B cell (primary cell): ENCODE measurements at regions not wholly inside any gene's neighbourhood (a gene's known extent, or its start where the extent isn't known, plus 50 kb on each side); places are given as distances from the start of the nearest gene placed in this dataset.

Experiments used
- EZH2 ChIP-seq: IDR thresholded peaks from 2 replicates; pipeline ENCODE4 v1.6.1; 2012; ENCODE audit warnings: borderline replicate concordance, low read depth, mild to moderate bottlenecking, moderate library complexity, low read length; ENCODE audit not compliant: insufficient read depth, poor library complexity, severe bottlenecking
- TF ChIP-seq, protein P1 (sequence below): fragments of 200-600 bp; IDR thresholded peaks from one replicate; pipeline ENCODE4 v1.8.0; 2022; ENCODE audit warnings: antibody characterized with exemption, mild to moderate bottlenecking

DNA sequence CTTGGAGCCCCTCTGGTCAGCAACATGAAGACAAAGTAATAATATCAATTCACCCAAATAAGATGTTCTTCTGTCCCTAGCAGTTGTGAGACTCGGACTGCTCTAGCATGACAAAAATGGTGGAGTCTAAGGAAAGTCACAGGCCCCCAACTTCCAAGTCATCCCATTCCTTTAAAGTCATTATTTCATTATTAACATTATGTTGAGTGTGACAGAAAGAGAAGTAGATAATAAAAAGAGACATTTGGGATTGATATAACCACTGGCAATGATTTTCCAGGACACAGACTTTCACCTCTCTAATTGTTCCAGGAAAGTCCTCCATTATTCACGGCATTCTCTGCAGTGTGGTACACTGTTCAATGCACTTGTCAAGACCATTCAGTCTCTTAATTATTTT lies 1533.0 kb upstream of the TENM4 start:
- no peak for TF ChIP-seq EZH2
- TF ChIP-seq, protein P1, sequence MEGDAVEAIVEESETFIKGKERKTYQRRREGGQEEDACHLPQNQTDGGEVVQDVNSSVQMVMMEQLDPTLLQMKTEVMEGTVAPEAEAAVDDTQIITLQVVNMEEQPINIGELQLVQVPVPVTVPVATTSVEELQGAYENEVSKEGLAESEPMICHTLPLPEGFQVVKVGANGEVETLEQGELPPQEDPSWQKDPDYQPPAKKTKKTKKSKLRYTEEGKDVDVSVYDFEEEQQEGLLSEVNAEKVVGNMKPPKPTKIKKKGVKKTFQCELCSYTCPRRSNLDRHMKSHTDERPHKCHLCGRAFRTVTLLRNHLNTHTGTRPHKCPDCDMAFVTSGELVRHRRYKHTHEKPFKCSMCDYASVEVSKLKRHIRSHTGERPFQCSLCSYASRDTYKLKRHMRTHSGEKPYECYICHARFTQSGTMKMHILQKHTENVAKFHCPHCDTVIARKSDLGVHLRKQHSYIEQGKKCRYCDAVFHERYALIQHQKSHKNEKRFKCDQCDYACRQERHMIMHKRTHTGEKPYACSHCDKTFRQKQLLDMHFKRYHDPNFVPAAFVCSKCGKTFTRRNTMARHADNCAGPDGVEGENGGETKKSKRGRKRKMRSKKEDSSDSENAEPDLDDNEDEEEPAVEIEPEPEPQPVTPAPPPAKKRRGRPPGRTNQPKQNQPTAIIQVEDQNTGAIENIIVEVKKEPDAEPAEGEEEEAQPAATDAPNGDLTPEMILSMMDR: no peak
